ENCODE measurements at regions not wholly inside any gene's neighbourhood (a gene's known extent, or its start where the extent isn't known, plus 50 kb on each side); places are given as distances from the start of the nearest gene placed in this dataset.

- TF ChIP-seq CTCF (conservative IDR thresholded peaks at IDR 0.05; ENCODE audit: low read length) (no peak), EZH2phosphoT487 (IDR thresholded peaks at IDR 0.05; ENCODE audit: borderline replicate concordance) (no peak)
Observed at GRCh38 chr1:239222999-239223398, 163.4 kb upstream of the CHRM3 start.
